SU-DHL-6 (cell line): ENCODE measurements at regions not wholly inside any gene's neighbourhood (a gene's known extent, or its start where the extent isn't known, plus 50 kb on each side); places are given as distances from the start of the nearest gene placed in this dataset.

ENCODE experiments used
- CTCF ChIP-seq: fragments of 200-600 bp; sonication (generic); IDR thresholded peaks from one replicate; pipeline ENCODE4 v1.5.1; 2017; ENCODE audit warnings: antibody characterized with exemption, mild to moderate bottlenecking, low read length, moderate library complexity; ENCODE audit not compliant: insufficient read depth, poor library complexity, severe bottlenecking
- EZH2phosphoT487 ChIP-seq: fragments of 200-600 bp; sonication (generic), shearing (Covaris generic); conservative IDR thresholded peaks from 2 replicates; pipeline ENCODE4 v1.6.1; 2018; ENCODE audit warnings: mild to moderate bottlenecking, antibody characterized with exemption, low read length, moderate library complexity, mixed read lengths

GRCh38 chr6:119428633-119429032 lies 79.1 kb upstream of the MAN1A1 start:
- TF ChIP-seq CTCF (no peak), EZH2phosphoT487 (no peak)
